ENCODE measurements at regions not wholly inside any gene's neighbourhood (a gene's known extent, or its start where the extent isn't known, plus 50 kb on each side); places are given as distances from the start of the nearest gene placed in this dataset.

DNA sequence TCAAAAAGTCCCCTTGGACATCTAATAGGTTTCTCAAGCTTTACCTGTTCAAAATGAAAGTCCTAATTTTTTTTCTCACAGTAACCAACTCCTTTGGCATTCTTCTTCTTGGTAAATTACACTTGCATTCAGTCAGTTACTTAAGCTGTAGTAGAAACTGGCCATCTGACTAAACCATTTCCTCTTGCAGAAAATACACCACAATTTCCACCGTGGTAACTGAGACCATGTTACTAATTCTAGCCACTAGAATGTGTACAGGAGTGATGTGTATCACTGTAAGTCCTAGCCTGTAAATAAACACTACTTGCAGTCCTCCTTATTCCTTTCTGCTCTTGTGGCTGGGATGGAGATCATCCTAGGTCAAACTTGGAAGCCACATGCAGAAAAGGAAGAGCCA, 965.4 kb upstream of the TMPRSS15 start:
- no peak overlapping the region for H2AFZ ChIP-seq (ENCODE audit: low read length)
- peak; percentile 59 for DNase-seq

DNA sequence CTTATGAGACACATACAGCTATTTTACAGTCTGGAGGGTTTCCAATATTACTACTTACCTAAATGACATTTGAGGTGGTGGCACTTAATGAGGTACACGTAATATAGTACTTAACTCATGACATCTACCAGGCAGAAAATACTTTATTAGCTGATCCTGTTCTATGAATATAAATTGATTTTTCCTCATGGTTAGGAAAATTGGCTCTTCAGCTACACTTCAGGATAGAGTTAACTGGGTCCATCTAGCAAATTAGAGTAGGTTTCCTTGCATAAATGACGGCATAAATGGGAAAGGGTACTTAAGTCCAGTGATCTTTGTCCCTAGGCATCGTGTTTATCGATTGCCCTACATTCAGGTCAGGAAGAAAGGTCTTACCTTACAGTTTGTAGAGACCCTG, 988.8 kb upstream of the TMPRSS15 start:
- Histone ChIP-seq H3K4me1 (ENCODE audit: low read length) (no peaks in the 10 kb centered on the region), H3K9me3 (replicated peaks; ENCODE audit: insufficient read depth, low read length) (no peaks in the 10 kb centered on the region), H3K27ac (ENCODE audit: low read length) (no peak overlapping the region), H3K9me2 (replicated peaks; ENCODE audit: insufficient read depth, low read length) (no peaks in the 10 kb centered on the region), H3F3A (ENCODE audit: insufficient read depth, low read length) (no peaks in the 10 kb centered on the region), H3K79me2 (ENCODE audit: low read length) (no peaks in the 10 kb centered on the region), H3K36me3 (replicated peaks; ENCODE audit: insufficient read depth, low read length) (no peaks in the 10 kb centered on the region), H3K27me3 (replicated peaks; ENCODE audit: insufficient read depth, low read length) (no peaks in the 10 kb centered on the region), H3K9ac (ENCODE audit: low read length) (no peak overlapping the region), H4K20me1 (ENCODE audit: insufficient read depth, low read length) (no peaks in the 10 kb centered on the region), H2AFZ (ENCODE audit: low read length) (no peak overlapping the region), H3K4me3 (ENCODE audit: low read length) (no peak overlapping the region), H3K4me2 (ENCODE audit: low read depth, low read length) (no peak overlapping the region)
- no peak for DNase-seq
- TF ChIP-seq, protein P1, sequence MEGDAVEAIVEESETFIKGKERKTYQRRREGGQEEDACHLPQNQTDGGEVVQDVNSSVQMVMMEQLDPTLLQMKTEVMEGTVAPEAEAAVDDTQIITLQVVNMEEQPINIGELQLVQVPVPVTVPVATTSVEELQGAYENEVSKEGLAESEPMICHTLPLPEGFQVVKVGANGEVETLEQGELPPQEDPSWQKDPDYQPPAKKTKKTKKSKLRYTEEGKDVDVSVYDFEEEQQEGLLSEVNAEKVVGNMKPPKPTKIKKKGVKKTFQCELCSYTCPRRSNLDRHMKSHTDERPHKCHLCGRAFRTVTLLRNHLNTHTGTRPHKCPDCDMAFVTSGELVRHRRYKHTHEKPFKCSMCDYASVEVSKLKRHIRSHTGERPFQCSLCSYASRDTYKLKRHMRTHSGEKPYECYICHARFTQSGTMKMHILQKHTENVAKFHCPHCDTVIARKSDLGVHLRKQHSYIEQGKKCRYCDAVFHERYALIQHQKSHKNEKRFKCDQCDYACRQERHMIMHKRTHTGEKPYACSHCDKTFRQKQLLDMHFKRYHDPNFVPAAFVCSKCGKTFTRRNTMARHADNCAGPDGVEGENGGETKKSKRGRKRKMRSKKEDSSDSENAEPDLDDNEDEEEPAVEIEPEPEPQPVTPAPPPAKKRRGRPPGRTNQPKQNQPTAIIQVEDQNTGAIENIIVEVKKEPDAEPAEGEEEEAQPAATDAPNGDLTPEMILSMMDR (IDR thresholded peaks at IDR 0.05; ENCODE audit: low read length), result no peak
- TF ChIP-seq EZH2 (optimal IDR thresholded peaks at IDR 0.05; ENCODE audit: low read depth, low read length) (no peak), EZH2phosphoT487 (IDR thresholded peaks at IDR 0.05; ENCODE audit: low read length) (no peak)

More for the DNA sequence above, 965.4 kb upstream of the TMPRSS15 start:
- H3K9me2 ChIP-seq (replicated peaks; ENCODE audit: insufficient read depth, low read length), result no peaks in the 10 kb centered on the region
- H3K27ac ChIP-seq (ENCODE audit: low read length), result peak overlapping the region; percentile 26; the same call in 1 of the 2 replicates
- no peaks in the 10 kb centered on the region for H3K9me3 ChIP-seq (replicated peaks; ENCODE audit: insufficient read depth, low read length)
- H3K79me2 ChIP-seq (ENCODE audit: low read length), result no peaks in the 10 kb centered on the region
- no peak overlapping the region for H3K9ac ChIP-seq (ENCODE audit: low read length)
- H3K27me3 ChIP-seq (replicated peaks; ENCODE audit: insufficient read depth, low read length), result no peaks in the 10 kb centered on the region
- no peak overlapping the region for H3K4me3 ChIP-seq (ENCODE audit: low read length)
- no peaks in the 10 kb centered on the region for H3K4me1 ChIP-seq (ENCODE audit: low read length)
- TF ChIP-seq EZH2phosphoT487 (IDR thresholded peaks at IDR 0.05; ENCODE audit: low read length) (no peak), EZH2 (optimal IDR thresholded peaks at IDR 0.05; ENCODE audit: low read depth, low read length) (no peak)
- TF ChIP-seq, protein P1 (IDR thresholded peaks at IDR 0.05; ENCODE audit: low read length), result no peak
- H3K4me2 ChIP-seq (ENCODE audit: low read depth, low read length), result peak overlapping the region; percentile 15; the same call in 1 of the 2 replicates
- no peaks in the 10 kb centered on the region for H3F3A ChIP-seq (ENCODE audit: insufficient read depth, low read length)
- no peaks in the 10 kb centered on the region for H3K36me3 ChIP-seq (replicated peaks; ENCODE audit: insufficient read depth, low read length)
- H4K20me1 ChIP-seq (ENCODE audit: insufficient read depth, low read length), result no peaks in the 10 kb centered on the region

DNA sequence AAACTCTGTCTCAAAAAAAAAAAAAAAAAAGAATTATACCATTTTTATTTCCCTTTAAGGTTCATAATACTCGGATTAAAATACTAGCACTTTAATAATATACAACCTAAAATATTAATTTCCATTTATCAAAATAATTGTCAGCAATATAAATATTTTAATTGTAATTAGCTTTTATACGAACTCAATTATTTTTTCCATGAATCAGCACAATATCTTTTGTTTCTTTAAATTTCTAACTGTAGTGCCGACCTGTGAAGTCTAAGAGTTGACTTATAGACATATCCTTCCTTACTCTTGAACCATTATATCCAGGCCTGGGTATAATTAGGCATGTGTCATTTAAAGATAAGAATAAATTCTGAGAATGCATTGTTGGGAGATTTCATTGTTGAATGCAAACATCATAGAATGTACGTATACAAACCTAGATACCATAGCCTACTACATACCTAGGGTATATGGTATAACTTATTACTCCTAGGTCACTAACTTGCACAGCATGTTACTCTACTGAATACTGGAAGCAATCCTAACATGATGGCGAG, 996.7 kb upstream of the TMPRSS15 start:
- Histone ChIP-seq H3K9ac (ENCODE audit: low read length) (no peak overlapping the region), H3K9me3 (replicated peaks; ENCODE audit: insufficient read depth, low read length) (no peaks in the 10 kb centered on the region), H4K20me1 (ENCODE audit: insufficient read depth, low read length) (no peaks in the 10 kb centered on the region), H3K4me1 (ENCODE audit: low read length) (no peaks in the 10 kb centered on the region), H3K79me2 (ENCODE audit: low read length) (no peaks in the 10 kb centered on the region), H3K27ac (ENCODE audit: low read length) (no peak overlapping the region), H3F3A (ENCODE audit: insufficient read depth, low read length) (no peaks in the 10 kb centered on the region), H2AFZ (ENCODE audit: low read length) (no peak overlapping the region), H3K36me3 (replicated peaks; ENCODE audit: insufficient read depth, low read length) (no peaks in the 10 kb centered on the region), H3K9me2 (replicated peaks; ENCODE audit: insufficient read depth, low read length) (no peaks in the 10 kb centered on the region), H3K4me2 (ENCODE audit: low read depth, low read length) (no peak overlapping the region), H3K27me3 (replicated peaks; ENCODE audit: insufficient read depth, low read length) (no peaks in the 10 kb centered on the region), H3K4me3 (ENCODE audit: low read length) (no peak overlapping the region)
- no peak for TF ChIP-seq EZH2 (optimal IDR thresholded peaks at IDR 0.05; ENCODE audit: low read depth, low read length)
- TF ChIP-seq, protein P1 (IDR thresholded peaks at IDR 0.05; ENCODE audit: low read length), result no peak
- DNase-seq, result no peak

All from MM.1S (cell line).